Upper lobe of left lung (tissue), 4 donors: ENCODE measurements at regions not wholly inside any gene's neighbourhood (a gene's known extent, or its start where the extent isn't known, plus 50 kb on each side); places are given as distances from the start of the nearest gene placed in this dataset.

ENCODE experiments used
- EP300 ChIP-seq, 4 donors: sonication (generic); formaldehyde crosslinking; IDR thresholded peaks; one replicate each; pipeline ENCODE4 v1.5.1; 2017; ENCODE audit warnings: antibody characterized with exemption in 4 of 4, control low read depth in 2 of 4
- POLR2A ChIP-seq, 4 donors: fragments of 450-650 bp; IDR thresholded peaks; one replicate each; pipeline ENCODE4 v1.5.1; 2016 to 2017; ENCODE audit warnings: antibody characterized with exemption in 4 of 4, mild to moderate bottlenecking in 2 of 4
- POLR2AphosphoS5 ChIP-seq, 2 donors: sonication (generic); formaldehyde crosslinking; IDR thresholded peaks; one replicate each; pipeline ENCODE4 v1.5.1; 2017; ENCODE audit warnings: antibody characterized with exemption in 2 of 2
- TF ChIP-seq, protein P1 (sequence below), 6 experiments: fragments of 450-650 bp in 4 of 6; fragments of 200-600 bp in 2 of 6; sonication (generic) in 2 of 6; IDR thresholded peaks; one replicate each; pipeline ENCODE4 v1.5.1; 2016 to 2019; ENCODE audit warnings: antibody characterized with exemption in 6 of 6

DNA sequence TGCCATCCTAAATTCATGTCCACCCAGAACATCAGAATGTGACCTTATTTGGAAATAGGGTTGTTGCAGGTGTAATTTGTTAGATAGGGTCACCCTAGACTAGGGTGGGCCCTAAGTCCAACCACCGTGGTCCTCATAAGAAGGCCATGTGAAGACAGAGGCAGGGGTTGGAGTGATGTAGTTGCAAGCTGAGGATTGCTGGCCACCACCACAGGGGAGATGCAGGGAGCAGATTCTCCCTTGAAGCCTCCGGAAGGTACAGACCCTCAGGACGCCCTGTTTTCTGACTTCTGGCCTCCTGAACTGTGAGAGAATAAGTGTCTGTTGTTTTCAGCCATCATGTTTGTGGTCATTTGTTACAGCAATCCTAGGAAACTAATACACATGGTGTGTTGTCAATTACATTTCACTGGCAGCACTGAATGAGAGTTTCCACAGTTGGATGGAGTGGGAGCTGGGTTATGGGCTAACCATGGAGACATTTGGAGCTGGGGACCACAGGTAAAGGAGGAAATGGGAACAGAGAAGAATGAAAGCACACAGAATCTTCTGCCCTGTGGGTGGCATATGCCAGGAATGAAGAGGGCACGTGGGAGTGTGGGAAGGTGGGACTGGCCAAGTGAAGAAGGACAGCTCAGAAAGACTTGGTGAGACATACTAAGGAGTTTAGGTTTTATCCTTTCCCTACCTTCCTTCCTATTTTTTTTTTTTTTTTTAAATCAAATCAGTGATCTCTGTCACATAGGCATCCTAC is 266.0 kb downstream of the MYCN start:
- no peak for TF ChIP-seq POLR2A (IDR thresholded peaks at IDR 0.05)
- TF ChIP-seq, protein P1, sequence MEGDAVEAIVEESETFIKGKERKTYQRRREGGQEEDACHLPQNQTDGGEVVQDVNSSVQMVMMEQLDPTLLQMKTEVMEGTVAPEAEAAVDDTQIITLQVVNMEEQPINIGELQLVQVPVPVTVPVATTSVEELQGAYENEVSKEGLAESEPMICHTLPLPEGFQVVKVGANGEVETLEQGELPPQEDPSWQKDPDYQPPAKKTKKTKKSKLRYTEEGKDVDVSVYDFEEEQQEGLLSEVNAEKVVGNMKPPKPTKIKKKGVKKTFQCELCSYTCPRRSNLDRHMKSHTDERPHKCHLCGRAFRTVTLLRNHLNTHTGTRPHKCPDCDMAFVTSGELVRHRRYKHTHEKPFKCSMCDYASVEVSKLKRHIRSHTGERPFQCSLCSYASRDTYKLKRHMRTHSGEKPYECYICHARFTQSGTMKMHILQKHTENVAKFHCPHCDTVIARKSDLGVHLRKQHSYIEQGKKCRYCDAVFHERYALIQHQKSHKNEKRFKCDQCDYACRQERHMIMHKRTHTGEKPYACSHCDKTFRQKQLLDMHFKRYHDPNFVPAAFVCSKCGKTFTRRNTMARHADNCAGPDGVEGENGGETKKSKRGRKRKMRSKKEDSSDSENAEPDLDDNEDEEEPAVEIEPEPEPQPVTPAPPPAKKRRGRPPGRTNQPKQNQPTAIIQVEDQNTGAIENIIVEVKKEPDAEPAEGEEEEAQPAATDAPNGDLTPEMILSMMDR (IDR thresholded peaks at IDR 0.05), result no peak
- TF ChIP-seq POLR2AphosphoS5 (IDR thresholded peaks at IDR 0.05), result no peak
- TF ChIP-seq EP300 (IDR thresholded peaks at IDR 0.05), result no peak
